MCF 10A (cell line): ENCODE measurements at regions not wholly inside any gene's neighbourhood (a gene's known extent, or its start where the extent isn't known, plus 50 kb on each side); places are given as distances from the start of the nearest gene placed in this dataset.

Experiments
- BruUV-seq: library from RNA; stranded (reverse); fragments of 400-500 nt; replicated peaks from 2 replicates; lab custom pipeline; 2021; lab: Mats Ljungman, UMichigan
- CTCF ChIA-PET: fragments of 300-600 bp; sonication (Branson Sonifier 250); formaldehyde crosslinking; extraction: SDS; loops from one replicate; lab custom pipeline; 2021; ENCODE audit warnings: antibody characterized with exemption, inconsistent platforms; lab: Yijun Ruan, JAX
- POLR2A ChIA-PET: fragments of 300-600, 350-650 bp; sonication (Branson Sonifier 250); formaldehyde crosslinking; extraction: SDS; loops from one replicate; lab custom pipeline; 2020; ENCODE audit warnings: antibody characterized with exemption, inconsistent platforms; lab: Yijun Ruan, JAX
- DNase-seq: peaks from one replicate; pipeline ENCODE4 v3.0.0-alpha.2; 2018; ENCODE audit not compliant: unreplicated experiment
- H3K27ac Mint-ChIP-seq: one replicate; pipeline ENCODE4 v1.8.0; 2022; ENCODE audit warnings: mild to moderate bottlenecking, low read depth, mixed read lengths; ENCODE audit not compliant: unreplicated experiment
- H3K27me3 Mint-ChIP-seq: one replicate; pipeline ENCODE4 v1.8.0; 2022; ENCODE audit warnings: mixed read lengths; ENCODE audit not compliant: insufficient read depth, unreplicated experiment
- H3K36me3 Mint-ChIP-seq: one replicate; pipeline ENCODE4 v1.8.0; 2022; ENCODE audit warnings: mild to moderate bottlenecking, moderate library complexity, mixed read lengths; ENCODE audit not compliant: insufficient read depth, unreplicated experiment
- H3K4me1 Mint-ChIP-seq: one replicate; pipeline ENCODE4 v1.8.0; 2022; ENCODE audit warnings: mixed read lengths; ENCODE audit not compliant: insufficient read depth, unreplicated experiment
- H3K4me3 Mint-ChIP-seq: one replicate; pipeline ENCODE4 v1.8.0; 2022; ENCODE audit warnings: mild to moderate bottlenecking, moderate library complexity, mixed read lengths; ENCODE audit not compliant: unreplicated experiment
- H3K9me3 Mint-ChIP-seq: one replicate; pipeline ENCODE4 v1.8.0; 2022; ENCODE audit warnings: mixed read lengths; ENCODE audit not compliant: unreplicated experiment
- intact Hi-C: fragments of 100-400 bp; cut with micrococcal nuclease; formaldehyde crosslinking; loops from 2 replicates; pipeline ENCODE4 v1.14.1; 2022
- TF ChIP-seq, protein P1 (sequence below): fragments of 200-600 bp; IDR thresholded peaks from one replicate; pipeline ENCODE4 v1.8.0; 2022; ENCODE audit warnings: antibody characterized with exemption, mild to moderate bottlenecking; ENCODE audit not compliant: unreplicated experiment

DNA sequence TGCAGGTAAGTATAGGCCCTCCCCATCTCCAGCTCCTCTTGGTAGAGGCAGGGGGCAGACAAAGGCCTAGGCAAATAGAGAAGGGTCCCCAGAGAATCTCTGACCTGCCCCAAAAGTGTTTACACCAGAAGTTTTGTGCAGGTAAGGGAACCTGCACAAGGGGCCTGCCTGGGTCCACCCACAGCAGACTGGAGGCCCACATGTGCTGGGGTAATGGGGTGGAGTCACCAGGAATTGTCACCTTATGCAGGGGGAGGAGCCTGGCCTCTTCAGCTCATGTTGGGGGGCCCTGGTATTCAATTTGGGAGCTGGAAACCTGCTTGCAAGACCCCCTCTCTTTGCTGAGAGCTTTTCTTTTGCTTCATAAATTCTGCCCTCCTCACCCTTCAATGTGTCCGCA is 302.7 kb downstream of the ZEB1 start:
- Mint-ChIP-seq H3K9me3 (peaks cover 11% of the 10 kb centered on the region), H3K36me3 (no peaks in the 10 kb centered on the region), H3K27me3 (no peaks in the 10 kb centered on the region), H3K27ac (no peak overlapping the region), H3K4me1 (peaks cover 6% of the 10 kb centered on the region), H3K4me3 (no peak overlapping the region)
- TF ChIP-seq, protein P1, sequence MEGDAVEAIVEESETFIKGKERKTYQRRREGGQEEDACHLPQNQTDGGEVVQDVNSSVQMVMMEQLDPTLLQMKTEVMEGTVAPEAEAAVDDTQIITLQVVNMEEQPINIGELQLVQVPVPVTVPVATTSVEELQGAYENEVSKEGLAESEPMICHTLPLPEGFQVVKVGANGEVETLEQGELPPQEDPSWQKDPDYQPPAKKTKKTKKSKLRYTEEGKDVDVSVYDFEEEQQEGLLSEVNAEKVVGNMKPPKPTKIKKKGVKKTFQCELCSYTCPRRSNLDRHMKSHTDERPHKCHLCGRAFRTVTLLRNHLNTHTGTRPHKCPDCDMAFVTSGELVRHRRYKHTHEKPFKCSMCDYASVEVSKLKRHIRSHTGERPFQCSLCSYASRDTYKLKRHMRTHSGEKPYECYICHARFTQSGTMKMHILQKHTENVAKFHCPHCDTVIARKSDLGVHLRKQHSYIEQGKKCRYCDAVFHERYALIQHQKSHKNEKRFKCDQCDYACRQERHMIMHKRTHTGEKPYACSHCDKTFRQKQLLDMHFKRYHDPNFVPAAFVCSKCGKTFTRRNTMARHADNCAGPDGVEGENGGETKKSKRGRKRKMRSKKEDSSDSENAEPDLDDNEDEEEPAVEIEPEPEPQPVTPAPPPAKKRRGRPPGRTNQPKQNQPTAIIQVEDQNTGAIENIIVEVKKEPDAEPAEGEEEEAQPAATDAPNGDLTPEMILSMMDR, result no peak
- ChIA-PET POLR2A (interaction anchor here (0.6 kb wide), 1 partner anchor 18 kb away, joined by 3 read pairs; no protein-coding TSS in a partner anchor), CTCF (no interaction called here)
- intact Hi-C loops, result no loop called here
- DNase-seq, result no peak
- no TSS peak for BruUV-seq

DNA sequence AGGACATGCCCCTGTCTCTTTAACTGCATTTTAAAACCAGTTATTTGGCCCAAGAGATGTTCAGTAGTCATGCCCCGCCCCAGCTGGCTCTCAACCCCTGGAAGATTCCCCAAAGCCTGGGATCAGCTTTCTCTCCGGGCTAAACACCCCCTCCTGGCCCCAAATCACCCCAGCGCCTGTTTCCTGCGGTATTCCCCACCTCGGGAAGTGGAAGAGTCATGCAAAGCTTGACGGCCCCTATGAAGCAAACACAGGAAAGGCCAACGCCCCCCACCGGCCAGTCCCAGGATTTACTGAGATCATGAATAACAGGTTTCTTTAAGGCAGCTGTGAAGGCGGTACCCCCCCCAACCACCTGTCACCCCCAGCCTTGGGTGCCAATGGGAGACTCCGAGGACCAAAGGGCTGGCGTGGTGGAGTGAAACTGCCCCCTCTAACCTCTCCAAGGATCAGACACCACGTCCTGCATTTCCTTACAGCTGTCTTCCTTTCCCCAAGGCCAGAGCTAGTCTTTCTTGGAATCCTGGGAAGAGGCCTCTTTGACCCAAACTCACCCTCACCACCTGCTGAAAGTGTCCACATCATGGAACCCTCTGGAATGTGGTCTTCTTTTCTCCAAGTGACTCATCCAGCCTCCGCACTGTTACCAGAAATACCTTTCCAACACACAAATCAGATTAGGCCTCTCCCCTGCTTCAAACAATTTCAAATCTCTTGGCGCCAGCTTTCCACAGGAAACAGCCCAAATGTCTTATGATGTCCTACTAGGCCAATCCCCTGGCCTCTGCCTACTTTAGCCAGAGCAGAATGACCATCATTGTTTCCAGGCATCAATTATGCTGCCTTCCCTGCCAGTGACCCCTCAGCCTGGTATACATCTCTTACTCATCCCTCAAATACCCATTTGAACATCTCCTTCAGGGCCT is 301.5 kb downstream of the ZEB1 start:
- TF ChIP-seq, protein P1, result no peak
- Mint-ChIP-seq H3K27ac (no peak overlapping the region), H3K27me3 (no peaks in the 10 kb centered on the region), H3K36me3 (no peaks in the 10 kb centered on the region), H3K4me1 (peaks cover 6% of the 10 kb centered on the region), H3K4me3 (no peak overlapping the region), H3K9me3 (no peaks in the 10 kb centered on the region)
- BruUV-seq, result no TSS peak
- no peak for DNase-seq
- ChIA-PET CTCF (no interaction called here), POLR2A (no interaction called here)
- intact Hi-C loops, result no loop called here

DNA sequence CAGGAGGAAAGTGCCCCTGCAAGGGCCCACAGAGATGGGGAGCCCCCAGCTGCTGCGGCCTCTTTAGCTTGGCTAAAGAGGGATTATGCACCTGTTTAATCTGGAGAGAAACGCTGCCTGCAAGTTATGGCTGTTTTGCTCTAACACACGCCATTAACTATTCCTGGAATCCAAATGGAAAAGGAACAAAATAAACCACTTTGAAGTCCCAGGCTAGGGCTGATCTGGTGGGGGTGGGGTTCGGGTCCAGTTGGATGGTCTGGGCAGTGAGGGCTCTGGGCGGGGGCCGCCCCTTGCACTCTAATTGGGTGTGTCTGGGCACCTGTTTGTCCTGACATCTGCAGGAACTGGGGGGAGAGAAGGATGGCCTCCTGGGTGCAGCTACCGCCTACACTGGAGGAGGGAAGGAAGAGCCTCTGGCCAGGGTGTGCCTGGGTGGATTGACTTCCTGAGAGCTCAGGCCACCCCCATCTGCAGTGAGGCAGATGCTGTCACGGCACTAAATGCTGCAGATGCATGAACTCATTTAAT is 300.6 kb downstream of the ZEB1 start:
- Mint-ChIP-seq H3K27me3 (no peaks in the 10 kb centered on the region), H3K9me3 (no peaks in the 10 kb centered on the region), H3K27ac (no peak overlapping the region), H3K4me3 (no peak overlapping the region), H3K4me1 (peaks cover 6% of the 10 kb centered on the region), H3K36me3 (no peaks in the 10 kb centered on the region)
- no TSS peak for BruUV-seq
- ChIA-PET POLR2A (no interaction called here), CTCF (interaction anchor here (0.6 kb wide), 1 partner anchor 166 kb away, joined by 4 read pairs; no protein-coding TSS in a partner anchor)
- TF ChIP-seq, protein P1, result no peak
- no peak for DNase-seq
- intact Hi-C loops, result no loop called here

DNA sequence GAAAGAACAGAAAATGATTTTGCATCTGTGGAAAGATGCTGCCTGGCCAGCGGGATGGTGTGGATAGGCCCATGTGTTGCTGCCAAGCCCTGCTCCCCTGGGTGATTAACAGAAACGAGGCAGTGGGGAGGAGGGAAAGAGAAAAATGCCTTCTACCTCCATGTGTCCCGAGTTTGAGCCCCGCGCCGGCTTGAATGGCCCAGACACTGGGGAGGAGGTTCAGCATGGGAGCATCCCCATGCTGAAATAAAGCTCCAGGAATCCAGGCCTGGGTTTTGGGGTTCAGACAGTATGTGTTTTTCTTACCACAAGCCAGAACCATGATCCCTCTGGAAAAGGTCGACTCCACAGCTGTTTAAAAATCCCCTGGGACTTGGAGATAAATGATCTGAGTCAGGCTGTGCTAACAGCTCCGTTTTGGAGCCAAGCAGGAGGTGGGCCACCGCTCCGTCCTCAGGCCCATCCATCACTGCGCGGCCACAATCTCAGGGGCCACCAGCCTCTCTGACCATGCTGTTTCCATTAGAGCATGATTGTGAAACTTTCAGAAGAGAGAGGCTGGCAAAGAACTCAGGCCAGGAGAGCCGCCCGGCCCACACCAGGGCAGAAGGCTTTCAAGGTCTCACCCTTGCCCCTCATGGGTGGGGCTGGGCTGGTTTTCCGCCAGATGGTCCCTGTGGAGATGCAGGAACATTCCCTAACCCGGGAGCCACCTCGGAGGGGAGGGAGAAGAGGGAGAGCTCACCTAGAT is 299.7 kb downstream of the ZEB1 start:
- H3K4me1 Mint-ChIP-seq, result peaks cover 6% of the 10 kb centered on the region
- no peak overlapping the region for H3K27ac Mint-ChIP-seq
- H3K9me3 Mint-ChIP-seq, result no peaks in the 10 kb centered on the region
- H3K36me3 Mint-ChIP-seq, result no peaks in the 10 kb centered on the region
- H3K27me3 Mint-ChIP-seq, result no peaks in the 10 kb centered on the region
- no TSS peak for BruUV-seq
- POLR2A ChIA-PET, result no interaction called here
- no peak for DNase-seq
- intact Hi-C loops, result no loop called here
- TF ChIP-seq, protein P1, result no peak
- no peak overlapping the region for H3K4me3 Mint-ChIP-seq
- CTCF ChIA-PET, result interaction anchor here (0.6 kb wide), 1 partner anchor 165 kb away, joined by 4 read pairs; no protein-coding TSS in a partner anchor
